ENCODE measurements at regions not wholly inside any gene's neighbourhood (a gene's known extent, or its start where the extent isn't known, plus 50 kb on each side); places are given as distances from the start of the nearest gene placed in this dataset.

GRCh38 chr15:92305343-92305742 lies 88.3 kb upstream of the ST8SIA2 start:
- DNase-seq = no peak

DNA sequence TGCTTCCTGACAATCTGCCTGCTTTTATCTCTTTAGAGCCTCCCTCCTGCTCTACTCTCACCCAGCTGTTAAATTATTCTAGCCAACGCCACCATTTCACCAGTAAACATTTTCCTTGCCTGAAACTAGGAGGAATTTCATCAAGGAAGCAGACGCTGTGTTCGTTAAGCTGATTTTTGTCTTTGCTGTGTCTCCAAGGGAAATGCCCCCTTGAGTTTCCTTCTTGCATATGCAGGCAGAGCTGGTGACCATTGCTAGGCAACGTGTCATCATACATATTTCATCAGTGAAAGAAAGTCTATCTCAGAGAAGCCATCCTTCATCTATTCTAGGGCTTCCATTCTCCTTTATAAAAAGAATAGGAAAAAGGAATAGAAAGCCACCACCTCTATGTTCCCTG lies 87.0 kb upstream of the ST8SIA2 start:
- DNase-seq = no peak

DNA sequence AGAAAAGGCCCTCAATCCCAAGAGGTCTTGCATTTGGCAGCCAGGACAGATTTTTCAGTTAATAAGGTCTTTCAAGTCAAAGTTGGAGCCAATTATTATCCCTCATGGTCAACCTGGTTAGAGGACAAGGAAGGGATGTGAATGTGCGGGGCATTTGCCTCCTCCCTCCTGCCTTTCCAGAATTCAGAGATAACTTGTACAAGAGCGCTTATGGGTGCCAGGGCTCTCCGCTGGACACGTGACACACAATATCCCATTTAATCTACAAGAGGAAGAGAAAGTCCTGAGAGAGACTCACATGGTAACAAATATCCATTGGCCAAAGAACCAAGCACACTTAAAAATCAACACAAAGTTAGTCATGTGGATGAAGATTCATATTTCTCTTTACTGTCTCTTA lies 78.5 kb upstream of the ST8SIA2 start:
- DNase-seq = no peak

GRCh38 chr15:92315595-92316211 lies 78.0 kb upstream of the ST8SIA2 start:
- DNase-seq = peak; percentile 51

GRCh38 chr15:92316586-92317295 lies 76.9 kb upstream of the ST8SIA2 start:
- DNase-seq = no peak

- DNase-seq = no peak
Observed at GRCh38 chr15:92320012-92320699, 73.5 kb upstream of the ST8SIA2 start.

DNA sequence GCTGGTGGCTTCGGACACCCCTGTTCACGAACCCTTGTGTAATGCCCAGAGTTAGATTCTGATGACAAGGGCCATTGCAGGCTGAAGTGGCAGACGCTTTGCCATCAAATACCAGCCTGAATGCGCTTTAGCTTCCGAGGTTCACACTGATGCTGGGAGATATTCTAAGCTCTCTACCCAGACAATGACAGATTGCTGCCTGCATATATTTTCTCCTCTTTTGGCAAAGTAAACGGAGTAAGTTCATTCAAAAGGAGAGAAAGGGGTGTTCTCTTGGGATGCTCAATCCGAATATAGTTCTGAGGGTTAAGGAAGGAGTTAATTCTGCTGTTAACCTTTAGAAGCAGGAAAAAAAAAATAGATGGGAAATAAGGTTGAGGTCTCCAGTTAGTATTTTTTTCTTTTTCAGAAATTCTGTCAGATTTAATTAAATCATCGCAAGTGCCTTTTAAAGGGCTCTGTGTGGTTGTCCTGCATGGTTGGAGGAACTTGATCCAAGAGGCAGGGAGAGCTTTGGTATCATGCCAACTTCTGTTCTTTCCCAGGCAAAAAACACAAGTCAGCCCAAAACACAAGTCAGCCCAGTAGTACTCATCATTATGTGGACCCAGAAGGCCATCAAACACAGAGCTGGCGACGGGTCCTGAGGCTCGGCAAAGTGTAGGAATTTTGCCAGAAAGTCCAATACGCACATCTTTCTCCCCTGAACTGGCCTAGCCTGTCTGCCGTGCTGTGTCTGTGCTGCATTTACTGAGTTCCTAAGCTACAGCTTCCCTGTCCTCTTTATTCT lies 70.9 kb upstream of the ST8SIA2 start:
- DNase-seq = no peak

DNA sequence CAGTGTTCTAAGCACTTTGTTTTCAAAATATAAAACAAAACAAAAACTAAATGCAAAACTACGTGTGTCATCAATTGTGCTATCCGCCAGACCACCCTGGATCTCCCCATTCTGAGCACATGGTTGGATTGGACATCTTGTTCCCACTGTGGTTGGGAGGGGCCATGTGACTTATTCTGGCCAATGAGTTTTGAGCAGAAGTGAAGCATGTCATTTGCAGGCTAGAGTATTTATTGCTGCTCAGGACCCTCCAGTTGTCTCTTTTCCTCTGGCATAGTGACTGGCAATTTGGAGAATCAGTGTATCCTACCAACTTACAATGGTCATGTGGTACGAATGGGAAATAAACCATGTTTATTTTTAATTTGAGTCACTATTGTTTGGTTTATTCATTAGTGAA lies 70.2 kb upstream of the ST8SIA2 start:
- DNase-seq = no peak

- no peak for DNase-seq
Observed at GRCh38 chr15:92324101-92324963, 69.3 kb upstream of the ST8SIA2 start.

DNA sequence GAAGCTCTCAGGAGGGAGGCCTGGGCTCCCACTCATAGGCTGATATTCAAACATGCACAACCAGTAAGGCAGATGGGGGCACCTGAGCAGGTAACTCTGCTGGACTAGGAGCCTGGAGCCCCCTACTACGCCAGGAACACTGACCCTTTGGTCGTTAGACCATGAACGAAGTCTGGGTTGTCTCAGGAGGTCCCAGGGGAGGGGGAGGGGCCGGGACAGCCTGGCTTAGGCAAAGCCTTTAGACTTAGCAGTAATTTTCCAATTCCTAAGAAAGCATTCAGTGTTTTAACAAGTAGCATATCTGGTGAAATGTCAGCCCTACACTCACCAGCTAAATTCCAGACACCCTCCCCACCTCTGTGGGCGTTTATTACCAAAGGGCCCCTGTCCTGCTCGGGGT lies 67.4 kb upstream of the ST8SIA2 start:
- DNase-seq = no peak

DNA sequence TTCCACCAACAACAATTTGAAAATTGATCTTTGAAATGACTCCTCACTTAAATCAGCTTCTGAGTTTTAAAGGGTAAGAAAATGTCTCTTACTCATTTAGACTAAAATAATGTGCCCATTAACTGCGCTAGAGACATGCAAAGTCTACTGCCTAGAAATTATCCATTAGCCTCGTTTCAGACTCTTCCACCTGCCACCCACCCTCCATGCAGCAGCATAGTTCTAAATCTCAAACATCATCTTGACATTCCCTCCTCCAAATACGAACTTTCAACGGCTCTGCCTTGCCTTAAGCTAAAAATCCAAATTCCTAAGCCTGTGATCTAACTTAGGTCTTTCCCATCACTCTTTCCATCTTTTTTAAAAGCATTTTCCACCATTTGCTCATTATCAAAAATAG lies 66.6 kb upstream of the ST8SIA2 start:
- no peak for DNase-seq

- DNase-seq = peak; percentile 22
Observed at GRCh38 chr15:92328207-92328606, 65.5 kb upstream of the ST8SIA2 start.

DNA sequence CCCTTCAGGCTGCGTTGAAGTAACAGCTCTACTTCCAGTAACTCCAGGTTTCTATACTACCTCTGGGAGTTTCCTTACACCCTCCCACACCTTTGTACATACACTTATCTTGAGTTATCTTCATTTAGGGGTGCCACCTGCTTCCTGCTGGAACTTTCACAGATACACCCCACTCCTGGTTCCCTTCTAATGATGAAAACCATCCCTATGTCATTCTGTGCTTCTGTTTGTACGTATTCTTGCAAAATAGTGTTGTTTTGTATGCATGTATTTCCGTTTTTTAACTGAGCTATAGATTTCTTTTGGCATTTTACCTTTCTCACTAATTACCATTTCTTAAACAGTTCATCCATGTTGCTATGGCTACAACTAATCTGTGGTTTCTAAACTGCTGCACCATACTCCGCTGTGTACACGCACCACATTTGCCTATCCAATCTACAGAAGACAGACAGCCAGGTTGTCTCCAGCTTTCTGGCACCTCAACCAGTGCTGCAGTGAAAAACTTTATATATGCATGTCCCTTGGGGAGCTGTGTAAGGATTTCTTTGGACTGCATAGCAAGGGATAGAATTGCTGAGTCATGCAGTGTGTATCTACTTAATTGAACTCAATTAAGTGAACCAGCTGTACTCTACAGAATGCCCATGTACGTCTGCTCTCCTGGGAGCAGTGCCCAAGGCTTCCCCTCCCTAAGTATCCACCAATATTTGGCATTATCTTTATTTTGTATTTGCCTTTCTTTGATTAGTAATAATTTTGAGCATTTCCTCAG lies 61.4 kb upstream of the ST8SIA2 start:
- no peak for DNase-seq

- DNase-seq = no peak
Observed at GRCh38 chr15:92333709-92334108, 60.0 kb upstream of the ST8SIA2 start.

DNA sequence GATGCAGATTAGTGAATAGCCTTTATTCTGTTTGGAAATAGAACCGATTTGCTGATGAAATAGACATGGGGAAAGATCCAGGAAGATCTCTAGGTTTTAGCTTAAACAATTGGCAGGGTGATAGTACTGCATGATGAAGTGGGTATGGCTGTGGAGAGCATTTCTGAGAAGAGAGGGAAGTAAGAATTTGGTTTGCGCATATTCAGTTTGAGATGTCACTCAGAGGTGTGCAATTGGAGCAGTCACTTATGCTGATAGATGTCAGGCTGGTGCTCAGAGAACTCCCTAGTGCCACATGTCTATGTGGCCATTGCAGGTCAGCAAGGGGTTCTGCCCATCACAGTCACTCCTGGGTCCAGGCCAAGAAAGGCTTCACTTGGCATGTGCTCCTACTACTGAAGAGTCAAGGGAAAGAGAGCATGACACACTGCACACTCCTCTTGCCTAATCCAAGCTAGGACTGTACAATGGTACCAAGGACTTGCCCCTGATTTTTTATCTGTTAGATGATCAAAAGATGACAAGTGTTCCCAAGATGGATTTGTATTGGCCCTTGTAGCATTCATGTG lies 57.2 kb upstream of the ST8SIA2 start:
- DNase-seq = no peak

DNA sequence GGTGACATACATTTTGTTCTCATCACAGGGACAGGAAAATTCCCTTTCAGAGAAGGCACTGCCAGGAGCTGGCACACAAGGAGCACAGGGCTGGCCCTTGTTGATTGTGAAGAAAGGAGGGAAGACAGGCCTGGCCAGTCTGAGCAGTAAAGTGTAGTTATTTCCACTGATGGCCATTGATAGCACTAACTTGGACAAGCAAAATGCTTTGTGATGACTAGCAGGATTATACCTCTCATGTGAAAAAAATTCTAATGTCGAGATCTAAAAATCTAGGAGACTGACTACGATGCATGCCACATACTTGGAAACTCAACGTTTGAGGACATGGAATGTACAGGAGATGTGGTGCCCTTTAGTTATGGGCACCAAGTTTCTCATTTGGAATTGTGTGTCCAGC lies 54.3 kb upstream of the ST8SIA2 start:
- DNase-seq = no peak
